ENCODE measurements at regions not wholly inside any gene's neighbourhood (a gene's known extent, or its start where the extent isn't known, plus 50 kb on each side); places are given as distances from the start of the nearest gene placed in this dataset.

DNA sequence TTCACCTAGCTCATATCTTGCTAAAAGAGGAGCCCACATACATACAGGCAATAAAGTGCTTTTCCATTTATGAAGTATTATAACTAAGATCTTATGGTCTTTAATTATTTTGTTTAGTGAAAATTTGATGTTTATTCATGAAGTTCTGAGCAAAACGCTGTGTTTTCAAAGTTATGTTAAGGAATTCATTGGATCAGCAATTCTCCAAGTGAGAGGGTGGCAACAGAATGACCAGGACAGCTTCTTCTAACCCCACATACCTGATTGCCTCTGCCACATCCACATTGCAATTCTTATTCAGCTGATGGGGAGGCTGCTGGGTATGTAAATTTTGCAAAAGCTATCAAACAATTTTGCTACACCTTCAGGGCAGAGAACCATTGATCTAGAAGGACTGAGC is 116.8 kb downstream of the OGFRL1 start:
- TF ChIP-seq REST (IDR thresholded peaks at IDR 0.05; ENCODE audit: insufficient read depth in 1 of 2, low read depth in 2 of 2, low read length in 2 of 2) (no peak), POLR2AphosphoS5 (IDR thresholded peaks at IDR 0.05; ENCODE audit: low read depth, low read length) (no peak), SIN3A (IDR thresholded peaks at IDR 0.05; ENCODE audit: borderline replicate concordance, insufficient read depth, low read length) (no peak)

All from PFSK-1 (cell line).